Activated CD8-positive, alpha-beta memory T cell treated with anti-CD3 and anti-CD28 coated beads for 1 hour (primary cell): ENCODE measurements at regions not wholly inside any gene's neighbourhood (a gene's known extent, or its start where the extent isn't known, plus 50 kb on each side); places are given as distances from the start of the nearest gene placed in this dataset.

Experiments used
- DNase-seq, 2 donors: peaks; one replicate each; pipeline ENCODE4 v3.0.0-alpha.2; 2020; ENCODE audit warnings: low read depth in 1 of 2; ENCODE audit errors: extremely low read depth in 1 of 2

DNA sequence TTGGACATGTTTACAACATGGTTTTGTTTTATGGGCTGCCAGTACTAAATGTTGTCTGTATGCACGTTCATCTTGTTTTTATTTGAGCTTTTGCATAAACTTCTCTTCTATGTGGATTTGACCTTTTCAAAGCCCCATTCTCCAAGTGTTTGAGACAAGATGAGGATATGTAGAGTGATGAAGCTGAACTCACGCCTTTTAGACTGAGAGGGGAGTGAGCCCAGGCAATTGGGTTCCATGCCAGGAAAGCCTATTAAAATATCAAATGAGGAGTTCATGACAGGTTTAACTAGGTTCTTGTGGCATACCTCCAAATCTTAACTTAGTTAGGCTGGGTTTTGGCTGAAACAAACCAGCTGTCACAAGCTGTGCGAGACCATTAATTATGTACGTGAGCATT, 170.4 kb upstream of the LDB2 start:
- DNase-seq = no peak

DNA sequence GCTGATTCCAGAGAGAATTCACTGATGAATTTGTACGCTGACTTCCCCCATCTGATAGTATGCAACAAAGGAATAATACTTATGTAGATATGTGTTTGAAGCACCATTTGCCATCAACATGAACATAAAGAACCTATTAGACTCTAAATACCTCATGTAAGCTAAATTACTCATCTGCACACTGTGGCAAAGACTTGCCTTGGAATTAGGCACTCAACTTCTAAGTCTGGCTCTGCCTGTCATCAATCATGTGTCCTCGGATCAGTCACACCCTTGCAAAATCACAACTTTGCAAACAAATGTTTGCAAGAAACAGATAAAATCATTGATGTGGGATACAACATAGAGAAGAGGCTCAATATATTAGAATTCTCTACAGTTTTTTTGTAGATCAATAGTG, 169.9 kb upstream of the LDB2 start:
- DNase-seq = no peak

DNA sequence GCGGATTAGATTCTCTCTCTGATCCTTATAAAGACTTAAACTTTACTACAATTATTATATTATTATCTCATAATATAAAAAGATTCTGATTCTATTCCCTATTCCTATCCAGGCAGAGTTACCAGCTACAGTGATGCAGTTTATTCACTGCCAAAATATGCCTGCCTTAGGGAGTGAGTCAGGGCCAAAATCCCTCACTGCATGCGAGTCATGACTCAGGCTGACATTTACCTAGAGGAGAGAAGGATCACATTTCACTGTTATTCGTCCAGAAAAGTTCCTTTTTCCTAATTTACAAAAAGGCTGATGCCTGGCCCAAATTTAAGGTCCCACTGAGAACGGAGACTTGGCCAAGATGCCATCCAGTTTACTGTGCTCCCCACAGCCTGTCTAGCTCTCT, 168.5 kb upstream of the LDB2 start:
- DNase-seq = no peak

DNA sequence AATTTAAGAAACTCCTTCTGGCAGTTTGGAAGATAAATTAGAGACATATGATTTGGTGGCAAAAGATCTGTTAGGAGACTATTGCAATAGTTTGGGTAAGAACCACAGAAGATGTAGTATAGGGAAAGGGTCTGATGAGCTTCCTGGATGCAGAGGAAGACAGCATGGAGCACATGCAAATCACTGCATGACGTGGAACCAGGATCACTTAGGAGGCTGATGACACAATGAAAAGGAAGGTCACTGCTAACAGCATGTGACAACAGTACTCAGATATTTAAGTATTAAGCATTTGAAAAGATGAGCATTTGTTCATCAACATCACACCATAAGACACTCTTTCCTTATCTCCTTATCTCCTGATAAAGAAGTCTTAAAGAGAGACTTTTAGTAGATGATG, 167.8 kb upstream of the LDB2 start:
- no peak for DNase-seq

DNA sequence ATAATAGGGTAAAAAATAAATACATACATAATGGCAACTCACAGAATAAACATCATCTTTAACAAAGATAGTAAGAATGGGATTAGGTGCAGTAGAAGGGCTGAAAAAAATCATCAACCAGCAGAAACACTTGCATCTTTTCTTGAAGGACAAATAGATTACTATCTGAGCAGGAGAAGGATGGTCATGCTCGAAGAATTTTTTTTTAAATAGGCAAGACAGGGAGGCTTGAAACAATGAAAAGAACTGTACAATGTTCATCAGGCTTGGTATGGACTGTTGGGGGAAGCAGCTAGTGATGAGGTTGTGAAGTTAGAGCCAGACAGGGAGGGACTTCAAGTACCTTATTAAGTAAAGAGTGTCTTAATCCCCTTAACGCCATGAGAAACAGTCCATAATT, 167.4 kb upstream of the LDB2 start:
- DNase-seq = no peak

DNA sequence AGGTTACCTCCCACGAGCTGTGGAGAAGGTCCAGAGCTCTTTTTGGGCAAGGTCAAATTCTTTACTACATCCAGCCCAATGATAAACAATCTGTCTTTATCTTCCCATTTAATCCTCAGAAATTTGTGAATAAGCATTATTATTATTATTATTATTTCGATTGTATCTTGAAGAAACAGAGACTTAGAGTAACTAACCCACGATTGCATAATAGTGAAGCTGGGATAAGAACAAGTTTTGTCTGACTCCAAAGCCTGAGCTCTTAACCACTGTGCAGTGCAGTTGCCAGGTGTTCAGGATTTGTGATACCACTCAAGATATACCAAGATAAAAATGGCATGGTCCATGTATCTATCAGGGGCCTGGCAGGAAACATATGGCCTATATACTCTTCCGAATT, 166.5 kb upstream of the LDB2 start:
- DNase-seq = no peak

DNA sequence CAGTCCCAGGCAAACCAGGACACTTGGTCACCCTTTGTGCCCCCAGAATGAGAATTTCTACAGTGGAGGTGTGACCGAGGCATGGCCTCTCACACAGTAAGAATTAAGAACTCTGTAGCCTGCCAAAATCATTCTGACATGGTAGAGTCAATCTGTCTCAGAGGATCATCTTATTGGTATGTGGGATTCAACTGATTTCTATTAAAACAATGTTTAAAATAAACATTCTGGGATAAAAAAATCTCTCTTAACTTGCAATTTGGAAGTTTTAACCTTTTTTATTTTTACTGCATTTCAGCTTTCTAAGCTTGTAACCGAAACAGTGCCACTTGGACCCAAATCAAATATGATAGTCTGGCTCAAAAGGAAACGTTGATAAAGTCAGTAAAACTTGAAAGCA, 165.4 kb upstream of the LDB2 start:
- no peak for DNase-seq

DNA sequence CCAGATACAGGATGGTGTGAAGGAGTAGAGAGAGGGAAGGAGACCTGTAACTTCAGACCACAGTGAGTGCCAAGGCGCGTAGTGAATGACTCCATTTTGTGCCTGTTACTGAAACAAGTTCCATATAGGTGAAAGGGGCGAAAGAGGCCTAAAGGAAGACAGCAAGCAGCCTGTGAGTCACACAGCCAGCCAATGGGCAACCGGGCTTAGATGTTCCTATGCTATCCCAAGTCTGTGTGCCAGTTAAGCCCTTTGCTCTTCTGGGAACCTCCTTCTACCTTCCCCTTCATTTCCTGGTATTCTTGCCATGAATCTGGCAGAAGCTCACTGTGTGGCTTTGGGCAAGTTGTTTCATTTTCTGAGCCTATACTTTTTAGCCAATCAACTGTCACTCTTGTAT, 161.8 kb upstream of the LDB2 start:
- no peak for DNase-seq

DNA sequence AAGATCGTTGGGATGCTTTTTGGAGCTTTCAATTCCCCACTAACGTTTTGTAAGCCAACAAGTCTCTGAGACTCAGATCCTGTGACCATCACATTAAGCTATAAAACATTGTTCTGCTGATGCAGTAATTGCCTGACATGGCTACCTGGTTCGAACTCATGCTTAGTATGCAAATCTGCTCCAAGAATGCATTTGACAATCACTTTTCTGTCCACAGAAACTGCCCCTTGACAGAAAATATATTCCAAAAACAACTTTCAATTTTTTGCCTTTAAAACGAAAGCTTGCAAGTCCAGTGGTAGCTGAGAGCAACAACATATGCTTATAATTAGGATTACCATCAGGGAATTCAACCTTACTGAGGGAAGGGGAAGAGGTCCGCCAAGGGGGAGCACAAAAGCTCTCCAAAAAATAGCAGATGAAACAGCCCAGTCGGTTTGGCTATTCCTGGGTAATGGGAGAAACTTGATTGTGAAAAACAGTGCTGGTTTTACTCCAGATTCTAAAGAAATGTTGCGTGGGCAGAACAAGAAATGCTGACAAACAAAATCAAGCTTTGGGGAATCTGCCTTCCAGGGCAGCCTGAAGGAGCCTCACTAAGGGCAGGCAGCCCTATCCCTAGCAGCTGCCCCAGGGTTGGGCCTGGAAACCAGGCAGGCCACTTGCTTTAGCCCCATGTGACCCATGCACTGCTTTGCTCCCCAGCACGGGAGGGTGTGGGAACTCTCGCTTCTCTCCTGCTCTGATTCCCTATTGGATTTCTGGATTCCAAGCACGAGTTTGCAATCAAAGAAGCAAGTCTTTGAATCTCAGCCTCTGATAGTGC, 160.7 kb upstream of the LDB2 start:
- no peak for DNase-seq

DNA sequence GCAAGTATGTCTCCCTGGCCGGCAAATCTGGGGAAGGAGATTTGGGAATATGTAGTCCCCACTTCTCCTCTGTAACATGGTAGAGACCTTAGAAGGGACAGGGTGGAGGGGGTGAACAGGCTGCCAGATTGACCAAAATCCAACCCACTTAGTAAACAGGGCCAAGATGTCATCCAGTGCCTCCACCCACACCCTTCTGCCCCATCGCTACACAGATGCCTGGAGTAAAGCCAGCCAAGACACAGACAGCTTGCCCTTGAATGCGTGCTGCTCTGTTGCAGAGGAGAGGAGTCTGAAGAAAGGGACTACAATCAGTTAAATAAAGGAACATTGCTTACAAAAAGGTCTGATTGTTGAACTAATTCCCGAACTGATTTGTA, 160.1 kb upstream of the LDB2 start:
- DNase-seq = no peak

DNA sequence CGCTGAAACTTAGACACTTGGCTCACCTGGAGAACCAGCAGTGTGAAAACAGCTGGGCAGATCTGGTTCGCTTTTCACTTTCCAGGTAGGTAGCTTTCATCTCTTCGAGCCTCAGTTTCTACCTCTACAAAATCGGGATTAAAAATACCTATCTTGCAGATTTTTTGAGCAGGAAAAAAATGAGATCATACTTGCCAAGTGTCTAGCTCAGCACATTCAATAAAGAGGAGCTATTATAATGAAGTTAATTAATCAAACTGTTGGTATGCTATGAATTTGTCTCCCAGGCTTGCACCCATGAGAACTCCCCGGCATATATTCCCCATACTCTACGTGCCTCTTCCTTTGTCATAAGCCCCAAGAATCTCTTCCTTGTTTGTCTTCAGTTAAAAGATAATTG, 158.6 kb upstream of the LDB2 start:
- no peak for DNase-seq

DNA sequence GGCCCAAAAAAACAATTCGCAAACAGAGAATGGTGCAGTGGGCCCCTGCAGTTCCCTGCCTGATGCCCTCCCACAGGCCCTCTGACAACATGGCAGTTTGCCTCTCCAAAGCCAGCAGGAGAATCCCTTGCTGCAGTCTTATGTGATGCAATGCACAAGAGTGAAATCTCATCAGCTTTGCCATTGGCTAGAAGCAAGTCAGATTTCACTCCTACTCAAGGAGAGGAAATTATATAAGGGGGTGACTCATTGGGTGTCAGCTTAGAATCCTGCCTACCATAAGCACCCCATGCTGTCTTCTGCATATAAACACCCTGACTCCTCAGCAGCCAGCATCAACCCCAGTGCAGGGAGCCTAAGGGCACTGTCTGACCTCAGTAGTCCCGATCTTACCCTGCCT, 157.3 kb upstream of the LDB2 start:
- DNase-seq = no peak

DNA sequence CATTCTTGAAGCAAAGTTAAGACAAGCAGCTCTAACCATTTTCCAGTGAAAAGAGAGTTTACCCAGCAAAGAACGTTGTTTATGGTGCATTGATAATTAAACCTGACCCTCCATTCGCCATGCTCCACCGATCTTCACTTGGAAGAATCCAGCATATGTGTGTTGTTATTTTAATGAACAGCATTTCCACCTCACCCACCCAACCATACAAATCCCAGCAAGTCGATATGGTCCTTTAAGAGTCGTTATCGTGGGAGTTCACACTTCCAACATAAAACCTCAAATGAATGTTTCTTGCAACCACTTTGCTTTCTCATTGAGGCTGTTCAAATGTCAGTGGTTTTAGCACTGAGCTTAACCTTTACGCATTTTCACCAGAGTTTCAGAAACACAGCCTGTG, 147.4 kb upstream of the LDB2 start:
- no peak for DNase-seq

DNA sequence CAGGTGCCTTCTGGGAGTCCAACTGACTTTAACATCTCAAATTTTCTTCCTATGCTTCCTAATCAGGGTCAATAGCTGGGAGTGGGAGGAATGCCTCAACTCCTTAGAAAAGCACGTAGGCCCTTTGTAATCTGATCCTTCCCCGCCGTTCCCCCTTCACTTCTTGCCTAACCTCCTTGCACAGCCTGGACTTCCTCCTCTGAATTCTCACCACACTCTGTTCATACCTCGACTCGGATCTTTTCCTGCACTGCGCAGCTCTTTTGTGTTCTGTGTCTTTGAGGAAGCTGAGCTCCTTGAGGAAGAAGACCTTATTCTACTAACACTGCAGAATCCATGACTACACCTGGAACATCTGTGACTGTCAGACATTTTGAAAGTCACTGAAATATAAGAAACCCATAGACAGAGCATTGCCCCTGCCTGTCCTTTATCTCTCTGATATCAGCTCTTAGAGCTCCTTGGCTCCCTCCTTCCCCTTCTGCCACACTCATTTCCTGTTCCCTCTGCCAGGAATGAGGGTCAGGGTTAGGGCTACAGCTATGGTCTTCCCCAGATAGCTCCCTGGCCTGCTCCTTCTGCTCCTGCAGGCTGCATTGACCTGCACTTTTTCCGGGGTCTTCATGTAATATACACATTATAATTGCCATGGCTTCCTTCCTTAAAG, 140.2 kb upstream of the LDB2 start:
- no peak for DNase-seq

DNA sequence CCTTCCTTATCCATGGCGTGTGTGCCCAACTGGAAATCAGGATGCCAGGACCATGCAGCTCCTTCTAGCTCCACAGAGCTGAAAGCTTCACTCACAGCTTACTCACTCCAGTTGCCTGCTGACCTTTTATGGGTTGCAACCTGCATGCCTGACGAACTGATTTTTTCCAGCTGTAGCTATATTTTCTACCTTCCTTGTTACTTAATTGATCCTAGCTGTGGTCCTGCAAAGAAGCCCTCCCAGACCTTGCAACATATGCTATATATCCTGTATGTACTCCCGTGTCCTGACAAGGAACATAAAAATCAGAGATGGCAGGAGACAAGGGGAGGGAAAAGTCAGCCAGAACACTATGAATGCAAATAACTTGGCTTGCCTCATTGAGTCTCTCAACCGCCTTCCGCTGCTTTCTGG, 135.3 kb upstream of the LDB2 start:
- DNase-seq = no peak

DNA sequence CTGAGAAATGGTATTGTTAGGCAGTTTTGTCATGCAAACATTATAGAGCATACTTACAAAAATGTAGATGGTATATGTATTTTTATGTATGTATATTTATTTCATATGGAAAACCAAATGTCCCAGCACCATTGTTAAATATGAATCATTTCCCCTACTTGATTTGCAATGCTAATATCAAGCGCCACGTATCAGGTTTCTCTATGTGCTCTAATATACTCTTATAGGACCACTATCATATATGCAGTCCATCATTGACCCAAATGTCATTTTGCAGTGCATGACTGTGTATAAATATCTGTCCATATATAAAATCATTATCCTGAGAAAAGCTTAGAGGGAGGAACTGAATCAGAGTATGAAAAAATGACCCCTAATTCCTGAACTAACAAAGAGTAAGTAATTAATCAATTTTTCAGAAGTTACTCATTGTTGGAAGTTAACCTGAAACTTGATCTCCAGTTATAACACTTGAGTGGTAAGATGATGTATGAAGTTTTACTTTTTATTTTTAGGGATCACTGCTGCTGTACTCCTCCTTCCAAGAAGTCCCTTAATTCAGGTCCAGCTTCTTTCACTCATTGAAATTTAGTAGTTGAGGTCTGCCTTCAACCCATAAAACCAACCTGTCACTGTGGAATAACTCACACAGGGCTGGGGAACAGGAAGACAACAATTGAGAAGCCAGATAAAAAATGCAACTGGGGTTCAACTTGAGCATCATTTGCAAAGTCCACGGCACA, 134.8 kb upstream of the LDB2 start:
- DNase-seq = no peak

DNA sequence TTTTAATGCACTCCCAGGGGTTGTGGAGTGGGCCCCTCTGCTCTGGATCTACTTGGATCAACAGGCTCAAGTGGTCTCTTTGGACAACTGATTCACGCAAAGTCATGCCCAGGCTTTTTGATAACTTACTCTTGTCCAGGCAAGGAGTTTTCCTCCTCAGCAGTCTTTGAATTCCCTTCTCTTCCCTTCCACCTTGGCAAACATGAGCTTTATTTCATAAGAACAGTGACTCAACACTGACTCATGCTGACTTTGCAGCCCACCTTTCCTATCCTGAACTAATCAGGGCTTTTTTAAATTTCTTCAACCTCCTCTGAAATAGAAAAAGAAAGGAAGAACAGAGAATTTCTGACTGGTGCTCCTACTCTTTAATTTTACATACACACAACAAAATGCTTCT, 132.1 kb upstream of the LDB2 start:
- no peak for DNase-seq

DNA sequence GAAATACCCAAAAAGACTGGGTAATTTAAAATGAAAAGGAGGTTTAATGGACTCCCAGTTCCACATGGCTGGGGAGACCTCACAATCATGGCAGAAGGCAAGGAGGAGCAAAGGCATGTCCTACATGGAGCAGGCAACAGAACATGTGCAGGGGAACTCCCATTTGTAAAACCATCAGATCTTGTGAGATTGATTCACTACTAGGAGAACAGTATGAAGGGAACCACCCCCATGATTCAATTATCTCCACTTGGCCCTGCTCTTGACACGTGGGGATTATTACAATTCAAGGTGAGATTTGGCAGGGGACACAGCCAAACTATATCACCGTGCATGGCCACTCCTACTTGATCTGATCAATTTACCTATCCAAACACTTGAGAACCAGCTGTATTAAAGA, 131.5 kb upstream of the LDB2 start:
- no peak for DNase-seq

DNA sequence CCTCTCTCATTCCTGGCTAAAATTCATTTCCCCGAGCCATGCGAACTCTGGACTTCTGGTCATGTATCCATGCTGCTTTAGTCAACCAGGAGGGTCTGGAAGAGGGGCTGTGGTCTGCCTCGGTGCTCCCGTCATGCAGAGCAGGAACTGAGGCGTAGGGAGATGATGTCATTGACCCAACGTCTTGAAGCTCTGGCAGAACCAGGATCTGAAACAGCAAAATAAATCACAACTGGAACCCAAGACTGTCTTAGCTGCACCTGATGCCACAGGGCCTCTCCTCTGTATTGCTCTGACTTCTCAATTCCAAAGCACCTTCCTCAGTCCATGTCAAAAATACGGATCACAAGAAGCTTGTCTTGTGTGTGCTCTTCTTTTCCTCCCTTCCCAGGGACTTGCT, 131.0 kb upstream of the LDB2 start:
- no peak for DNase-seq

DNA sequence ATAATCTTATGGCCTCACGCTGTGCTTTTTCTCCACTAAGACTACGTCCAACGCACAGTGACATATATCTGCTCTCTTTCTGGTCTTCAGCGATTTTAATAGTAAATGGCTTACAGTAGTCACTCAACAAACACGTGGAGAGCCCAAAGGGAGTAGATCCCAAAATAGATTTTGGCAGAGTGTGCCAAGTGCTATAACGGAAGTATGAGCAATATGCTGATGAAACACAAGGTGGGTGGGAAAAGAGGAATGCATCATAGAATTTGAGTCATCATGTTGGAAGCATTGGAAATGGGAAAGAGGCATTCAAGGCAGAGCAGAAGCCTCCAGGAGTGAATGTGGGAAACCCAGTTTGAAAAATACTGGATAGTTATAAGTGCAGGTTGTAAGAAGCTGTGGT, 129.1 kb upstream of the LDB2 start:
- no peak for DNase-seq

DNA sequence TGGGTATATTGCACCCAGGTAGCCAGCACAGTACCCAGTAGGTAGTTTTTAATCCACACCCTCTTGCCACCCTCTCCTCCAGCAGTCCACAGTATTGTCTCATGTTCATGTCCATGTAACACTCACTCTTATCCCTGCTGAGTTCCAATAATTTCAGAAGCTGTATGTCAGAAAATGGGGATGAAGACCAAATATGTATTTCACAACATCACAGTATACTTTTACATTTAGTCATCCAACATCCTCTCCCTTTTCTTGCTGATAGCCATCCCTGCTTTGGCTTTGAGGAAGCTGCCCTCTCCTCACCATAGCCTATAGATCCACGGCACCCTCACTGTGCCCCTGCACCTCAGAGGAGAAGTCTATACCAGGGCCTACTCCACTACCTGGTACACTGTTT, 126.0 kb upstream of the LDB2 start:
- DNase-seq = no peak

DNA sequence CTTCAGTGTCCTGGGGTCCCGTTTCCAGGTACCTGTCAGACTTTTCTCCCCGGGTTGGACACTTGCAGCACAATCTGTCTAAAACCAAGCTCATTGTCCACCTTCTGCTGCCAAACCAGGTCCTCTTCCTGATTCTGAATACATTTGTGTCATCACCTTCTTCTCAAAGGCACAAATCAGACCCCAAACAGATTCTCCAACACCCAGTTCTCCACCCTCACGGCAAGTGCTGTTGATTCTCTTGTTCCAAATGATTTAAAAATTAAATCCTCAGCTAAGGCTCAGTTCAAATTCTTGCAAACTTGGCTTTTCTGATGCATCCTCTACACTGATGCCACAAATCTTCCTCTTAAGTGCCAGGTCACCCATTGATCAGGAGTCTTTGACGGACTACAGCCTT, 122.5 kb upstream of the LDB2 start:
- no peak for DNase-seq
